ENCODE measurements at regions not wholly inside any gene's neighbourhood (a gene's known extent, or its start where the extent isn't known, plus 50 kb on each side); places are given as distances from the start of the nearest gene placed in this dataset.

DNA sequence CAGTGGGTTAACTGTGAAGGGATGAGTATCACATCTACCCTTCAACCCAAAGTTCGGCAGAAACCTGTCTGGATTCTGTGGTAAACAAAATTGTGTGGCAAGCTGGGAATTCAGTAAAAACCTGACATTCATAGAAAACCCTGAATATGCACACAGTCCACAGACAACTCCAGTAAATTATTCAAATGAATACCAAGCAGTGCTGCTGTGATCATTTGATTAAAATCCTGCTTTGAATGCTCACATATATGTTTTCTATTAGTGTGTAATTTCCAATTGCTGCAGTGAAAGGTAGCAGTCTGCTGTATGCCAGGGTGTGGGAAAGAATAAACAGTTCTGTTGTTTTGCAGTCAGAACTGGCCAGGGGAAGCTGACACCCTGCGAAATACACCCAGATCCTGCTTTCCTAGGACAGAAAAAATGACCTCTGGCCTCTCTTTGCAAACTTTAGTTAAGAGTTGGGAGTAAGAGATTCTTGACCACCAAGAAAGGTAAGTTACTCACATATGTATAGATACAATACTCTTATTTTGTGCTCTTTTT is 217.8 kb downstream of the FAM76B start:
- Mint-ChIP-seq H3K27ac (no peak overlapping the region), H3K27me3 (peaks cover 0 to 6% of the 10 kb centered on the region in 2 donors), H3K4me3 (no peak overlapping the region), H3K36me3 (peaks cover 0 to 6% of the 10 kb centered on the region in 2 donors), H3K9me3 (peaks cover 8 to 9% of the 10 kb centered on the region in 2 donors), H3K4me1 (peaks cover 2 to 7% of the 10 kb centered on the region in 2 donors)
- DNase-seq (no peak), ATAC-seq (replicated peaks) (no peak)

DNA sequence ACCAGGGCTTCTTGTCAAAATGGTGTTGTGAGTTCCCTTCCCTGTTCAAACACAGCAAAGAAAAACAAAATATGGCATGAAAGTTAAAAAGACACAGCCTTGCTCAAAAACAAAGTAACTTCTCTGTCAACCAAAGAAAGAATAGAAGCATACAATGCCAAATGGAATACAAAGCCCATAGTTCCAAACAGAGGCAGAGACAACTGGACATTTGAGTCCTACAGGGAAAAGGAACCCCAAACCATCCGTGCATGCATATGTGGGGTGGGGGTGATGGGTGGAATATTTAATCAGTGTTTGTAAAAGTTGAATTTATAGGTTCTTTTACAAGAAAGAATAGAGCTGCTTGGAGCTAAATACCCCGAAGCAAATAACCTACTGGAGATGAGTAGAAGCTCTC is 218.7 kb downstream of the FAM76B start:
- H3K9me3 Mint-ChIP-seq: peaks cover 8 to 9% of the 10 kb centered on the region in 2 donors

DNA sequence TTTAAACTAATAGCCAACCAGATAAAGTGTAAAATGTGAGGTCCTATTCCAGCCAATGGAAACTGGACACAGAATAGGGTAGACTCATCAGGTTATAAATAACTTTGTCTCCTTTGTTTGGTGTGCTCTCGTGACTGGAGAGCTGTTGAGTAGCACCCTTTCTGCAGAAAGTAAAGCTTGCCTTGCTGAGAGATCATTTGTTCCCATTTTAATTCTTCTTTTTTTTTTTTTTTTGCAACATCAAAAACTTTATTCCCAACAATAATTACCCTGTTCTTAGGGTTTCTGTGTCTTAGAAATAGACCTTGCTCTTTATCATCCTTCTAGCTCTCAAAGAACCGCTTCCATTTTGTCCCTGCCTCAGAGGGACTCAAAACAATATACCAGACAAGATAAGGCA is 220.4 kb downstream of the FAM76B start:
- no peak overlapping the region for H3K27ac Mint-ChIP-seq

More for the DNA sequence above, 218.7 kb downstream of the FAM76B start:
- peaks cover 0 to 6% of the 10 kb centered on the region in 2 donors for H3K27me3 Mint-ChIP-seq
- H3K4me1 Mint-ChIP-seq: no peaks in the 10 kb centered on the region
- H3K36me3 Mint-ChIP-seq: peaks cover 0 to 6% of the 10 kb centered on the region in 2 donors
- no peak for DNase-seq
- H3K27ac Mint-ChIP-seq: no peak overlapping the region
- no peak for ATAC-seq (replicated peaks)
- no peak overlapping the region for H3K4me3 Mint-ChIP-seq

DNA sequence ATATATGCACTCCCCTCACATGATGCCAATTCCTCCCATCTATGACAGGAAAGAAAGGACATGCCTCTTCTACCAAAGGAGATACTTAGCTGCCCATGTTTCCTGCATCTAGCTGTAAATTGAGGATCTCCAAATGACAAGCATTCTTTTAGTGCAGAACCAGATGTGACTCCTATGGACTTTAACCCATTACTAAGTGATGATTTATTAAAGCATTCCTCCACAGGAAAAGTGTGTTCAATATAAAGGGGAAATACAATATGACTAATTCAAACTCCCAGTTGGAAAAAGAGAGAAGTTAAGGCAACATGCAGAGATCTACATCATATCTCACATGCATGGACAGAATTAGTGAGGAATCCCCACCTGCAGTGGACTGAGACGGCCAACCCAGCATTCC is 221.3 kb downstream of the FAM76B start:
- H3K36me3 Mint-ChIP-seq: peaks cover 0 to 6% of the 10 kb centered on the region in 2 donors
- peaks cover 0 to 3% of the 10 kb centered on the region in 2 donors for H3K4me1 Mint-ChIP-seq
- H3K27me3 Mint-ChIP-seq: peaks cover 0 to 6% of the 10 kb centered on the region in 2 donors
- no peak overlapping the region for H3K27ac Mint-ChIP-seq
- DNase-seq (no peak), ATAC-seq (replicated peaks) (no peak)
- peaks cover 8 to 9% of the 10 kb centered on the region in 2 donors for H3K9me3 Mint-ChIP-seq
- no peak overlapping the region for H3K4me3 Mint-ChIP-seq

More for the DNA sequence above, 220.4 kb downstream of the FAM76B start:
- no peak for ATAC-seq (replicated peaks)
- Mint-ChIP-seq H3K9me3 (peaks cover 8 to 9% of the 10 kb centered on the region in 2 donors), H3K36me3 (peaks cover 0 to 6% of the 10 kb centered on the region in 2 donors), H3K4me1 (no peaks in the 10 kb centered on the region), H3K27me3 (peaks cover 0 to 6% of the 10 kb centered on the region in 2 donors), H3K4me3 (no peak overlapping the region)
- no peak for DNase-seq

DNA sequence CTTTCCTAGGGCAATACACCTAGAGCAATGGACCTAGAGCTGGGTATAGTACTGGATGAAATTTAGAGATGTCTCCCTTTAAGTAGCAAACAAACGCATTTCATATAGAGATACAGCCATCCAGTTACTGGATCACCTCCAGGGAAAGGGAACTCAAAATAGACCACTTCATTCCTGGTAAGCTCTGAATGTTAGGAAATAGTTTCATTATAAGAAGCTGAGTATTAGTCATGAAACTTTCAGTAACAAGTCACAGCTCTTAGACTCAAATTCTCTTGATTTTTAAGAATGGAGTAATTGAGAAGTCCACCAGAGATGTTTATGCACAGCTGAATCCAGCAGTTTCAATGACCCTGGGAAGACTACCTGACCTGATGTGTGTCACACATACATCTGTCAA is 221.9 kb downstream of the FAM76B start:
- Mint-ChIP-seq H3K36me3 (peaks cover 0 to 6% of the 10 kb centered on the region in 2 donors), H3K27ac (no peak overlapping the region), H3K27me3 (peaks cover 1 to 6% of the 10 kb centered on the region in 2 donors), H3K9me3 (peaks cover 8 to 9% of the 10 kb centered on the region in 2 donors), H3K4me1 (peaks cover 0 to 3% of the 10 kb centered on the region in 2 donors), H3K4me3 (no peak overlapping the region)
- ATAC-seq (replicated peaks) (no peak), DNase-seq (no peak)

DNA sequence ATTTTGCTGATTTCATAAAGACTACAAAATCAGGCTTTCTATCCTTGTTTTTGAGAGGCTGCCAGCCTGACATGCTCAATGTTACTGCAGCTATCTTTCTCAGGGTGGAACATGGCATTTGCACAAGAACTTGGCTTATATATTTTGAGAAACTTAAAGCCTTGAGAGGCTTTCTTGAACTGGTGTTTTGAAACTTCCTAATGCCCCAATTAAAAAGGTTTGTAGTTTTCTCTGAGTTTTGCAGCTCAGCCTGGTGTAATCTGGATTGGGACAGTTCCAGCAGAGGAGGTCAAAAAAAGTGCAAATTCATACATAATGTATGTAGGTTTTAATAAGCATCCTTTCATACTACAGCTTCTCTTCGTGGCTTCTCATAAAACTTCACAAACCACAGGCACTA is 223.4 kb downstream of the FAM76B start:
- H3K27ac Mint-ChIP-seq: no peak overlapping the region
- no peak for DNase-seq
- ATAC-seq (replicated peaks): no peak
- peaks cover 6 to 9% of the 10 kb centered on the region in 2 donors for H3K27me3 Mint-ChIP-seq
- H3K4me1 Mint-ChIP-seq: peaks cover 0 to 7% of the 10 kb centered on the region in 2 donors
- H3K4me3 Mint-ChIP-seq: no peak overlapping the region
- peaks cover 0 to 6% of the 10 kb centered on the region in 2 donors for H3K36me3 Mint-ChIP-seq
- peaks cover 8 to 9% of the 10 kb centered on the region in 2 donors for H3K9me3 Mint-ChIP-seq

DNA sequence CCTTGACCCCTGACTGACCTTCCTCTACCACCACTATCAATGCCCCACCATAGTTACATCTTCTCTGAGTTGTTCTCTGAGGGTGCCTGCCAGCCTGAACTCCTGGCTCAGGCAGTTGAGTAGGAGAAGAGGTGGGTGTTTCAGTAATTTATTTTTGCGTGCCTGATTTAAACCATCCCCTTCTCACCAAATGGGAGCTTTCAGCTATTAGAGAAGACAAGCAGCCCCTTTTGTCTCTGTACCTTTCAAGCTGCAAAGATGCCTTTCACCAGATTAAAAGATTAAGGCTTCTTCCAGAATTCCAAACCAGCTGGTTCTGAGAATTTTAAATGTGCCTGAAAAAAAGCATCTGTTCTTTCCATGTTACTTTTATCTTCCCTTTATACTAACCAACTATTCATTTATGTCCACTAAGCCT is 223.8 kb downstream of the FAM76B start:
- H3K4me1 Mint-ChIP-seq: peaks cover 0 to 8% of the 10 kb centered on the region in 2 donors
- no peak overlapping the region for H3K27ac Mint-ChIP-seq
- H3K9me3 Mint-ChIP-seq: peaks cover 8 to 9% of the 10 kb centered on the region in 2 donors
- H3K27me3 Mint-ChIP-seq: peaks cover 3 to 9% of the 10 kb centered on the region in 2 donors
- no peak for ATAC-seq (replicated peaks)
- peaks cover 0 to 6% of the 10 kb centered on the region in 2 donors for H3K36me3 Mint-ChIP-seq
- H3K4me3 Mint-ChIP-seq: no peak overlapping the region
- DNase-seq: no peak

DNA sequence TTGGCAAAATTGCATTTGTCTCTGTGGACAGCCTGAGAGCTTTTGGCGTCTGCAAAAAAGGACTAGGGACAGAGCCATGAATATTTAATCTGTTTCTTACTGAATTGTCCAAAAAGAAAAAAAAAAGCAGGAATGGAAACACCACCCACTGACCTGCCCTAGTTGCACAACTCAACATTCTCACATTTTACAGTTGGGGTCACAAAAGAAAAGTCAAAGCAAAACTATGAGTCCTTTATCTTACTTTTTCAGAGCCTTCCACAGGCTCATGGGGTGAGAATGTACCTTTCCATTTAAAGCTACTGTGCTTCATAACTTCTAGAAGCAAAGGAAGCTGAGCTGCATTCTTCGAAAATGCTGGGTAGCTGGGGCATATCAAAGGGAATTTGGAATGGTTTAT is 225.7 kb downstream of the FAM76B start:
- no peak overlapping the region for H3K4me3 Mint-ChIP-seq
- H3K4me1 Mint-ChIP-seq: peaks cover 5 to 13% of the 10 kb centered on the region in 2 donors
- H3K27ac Mint-ChIP-seq: no peak overlapping the region
- ATAC-seq (replicated peaks) (no peak), DNase-seq (no peak)
- H3K36me3 Mint-ChIP-seq: no peaks in the 10 kb centered on the region
- H3K27me3 Mint-ChIP-seq: peaks cover 0 to 9% of the 10 kb centered on the region in 2 donors
- peaks cover 0 to 3% of the 10 kb centered on the region in 2 donors for H3K9me3 Mint-ChIP-seq

DNA sequence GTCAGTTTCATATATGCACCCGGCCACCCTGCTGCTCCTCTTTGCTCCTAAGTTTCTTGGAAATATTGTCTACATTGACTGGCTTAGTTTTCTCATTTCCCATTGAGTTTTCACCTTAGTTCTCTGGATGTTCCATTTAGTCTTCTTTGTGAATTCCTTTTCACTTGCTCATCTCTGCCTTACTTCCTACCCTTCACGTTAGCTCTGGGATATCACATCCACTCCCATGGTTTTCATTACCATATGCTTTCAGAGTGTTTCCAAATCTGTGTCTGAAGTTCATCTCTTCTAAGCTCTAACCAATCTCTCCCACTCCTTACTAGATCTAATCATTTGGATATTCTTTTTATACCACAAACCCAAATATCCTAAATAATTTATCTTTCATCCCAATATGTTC is 226.4 kb downstream of the FAM76B start:
- Mint-ChIP-seq H3K4me3 (no peak overlapping the region), H3K27me3 (peaks cover 0 to 9% of the 10 kb centered on the region in 2 donors), H3K36me3 (no peaks in the 10 kb centered on the region), H3K9me3 (peaks cover 0 to under 1% of the 10 kb centered on the region in 2 donors), H3K4me1 (peaks cover 6 to 14% of the 10 kb centered on the region in 2 donors), H3K27ac (no peak overlapping the region)
- DNase-seq (no peak), ATAC-seq (replicated peaks) (no peak)

DNA sequence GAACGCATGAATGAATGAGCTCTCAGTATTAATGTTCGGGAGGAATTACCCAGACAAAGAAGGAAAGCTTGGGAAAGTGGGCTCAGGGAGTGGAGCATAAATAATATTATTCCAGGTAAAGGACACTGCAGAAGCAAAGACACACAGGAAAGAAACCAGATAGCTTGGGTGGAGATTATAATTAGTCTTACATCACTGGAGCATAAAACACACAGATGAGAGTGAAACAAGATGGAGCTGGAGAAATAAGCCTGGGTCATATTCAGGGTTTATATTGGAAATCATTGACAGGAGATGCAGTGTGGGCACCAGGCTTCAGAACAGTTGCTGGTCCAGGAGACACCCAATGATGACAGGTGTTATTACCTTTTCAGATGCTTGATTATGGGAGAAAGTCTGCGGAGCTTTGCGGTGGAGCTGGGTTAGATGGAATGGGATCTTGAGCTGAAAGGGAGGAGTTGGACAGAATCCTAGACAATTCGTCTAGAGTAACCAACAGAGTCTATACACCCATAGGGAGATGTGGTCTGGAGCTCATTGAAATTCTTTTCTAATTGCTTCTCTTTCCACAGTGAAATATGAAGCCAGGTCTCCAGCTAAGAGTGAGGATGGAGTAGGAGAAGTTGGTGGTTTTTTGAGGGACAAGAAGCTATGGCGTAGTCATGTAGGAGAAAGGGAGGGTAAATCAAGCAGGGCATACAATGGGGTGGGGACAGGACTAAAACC is 227.2 kb downstream of the FAM76B start:
- peaks cover 10 to 15% of the 10 kb centered on the region in 2 donors for H3K4me1 Mint-ChIP-seq
- H3K27ac Mint-ChIP-seq: no peak overlapping the region
- DNase-seq (no peak), ATAC-seq (replicated peaks) (no peak)
- no peaks in the 10 kb centered on the region for H3K9me3 Mint-ChIP-seq
- H3K36me3 Mint-ChIP-seq: no peaks in the 10 kb centered on the region
- peaks cover 0 to 9% of the 10 kb centered on the region in 2 donors for H3K27me3 Mint-ChIP-seq
- H3K4me3 Mint-ChIP-seq: no peak overlapping the region

DNA sequence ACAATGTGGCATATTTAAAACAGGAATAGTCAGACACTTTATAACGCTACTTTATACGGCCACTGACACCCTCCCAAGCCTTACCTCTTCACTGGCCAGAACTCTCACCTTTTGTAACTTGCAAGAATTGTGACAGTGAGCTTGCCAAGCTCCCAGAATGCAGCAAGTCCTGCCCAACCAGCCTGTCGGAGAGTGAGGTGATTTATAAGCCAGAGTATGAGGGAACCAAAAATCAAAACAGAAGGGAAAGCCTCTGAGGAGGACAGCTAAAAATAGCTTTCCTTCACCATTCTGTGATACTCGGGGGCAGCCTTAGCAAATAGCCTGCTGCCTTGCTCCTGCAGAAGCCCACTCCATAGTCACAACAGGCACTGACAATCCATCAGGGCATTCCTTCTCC is 229.7 kb downstream of the FAM76B start:
- DNase-seq: no peak
- Mint-ChIP-seq H3K27ac (no peak overlapping the region), H3K4me1 (peaks cover 35 to 36% of the 10 kb centered on the region in 2 donors), H3K27me3 (peaks cover 0 to 9% of the 10 kb centered on the region in 2 donors), H3K9me3 (peaks cover 0 to 2% of the 10 kb centered on the region in 2 donors), H3K36me3 (peaks cover 0 to 2% of the 10 kb centered on the region in 2 donors), H3K4me3 (no peak overlapping the region)
- no peak for ATAC-seq (replicated peaks)

DNA sequence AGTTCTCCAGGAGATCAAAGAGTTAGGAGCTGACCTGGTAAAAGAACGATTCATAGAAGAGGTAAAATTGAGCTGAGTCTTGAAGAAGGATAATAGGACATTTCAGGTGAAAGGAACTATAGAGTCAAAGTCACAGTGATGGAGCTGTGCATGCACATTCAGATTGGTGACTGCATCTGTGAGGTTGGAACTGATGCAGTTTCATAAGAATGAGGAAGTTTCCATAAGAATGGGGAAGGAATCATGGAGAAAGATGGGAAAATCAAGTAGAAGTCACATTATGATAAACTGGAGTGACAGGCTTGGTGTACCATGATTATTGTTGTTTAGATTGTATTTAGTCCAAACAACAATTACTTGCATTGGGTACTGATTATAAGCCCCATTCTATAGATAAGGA is 232.2 kb downstream of the FAM76B start:
- Mint-ChIP-seq H3K27me3 (peaks cover 0 to 5% of the 10 kb centered on the region in 2 donors), H3K4me3 (peak overlapping the region in 1 of 2 donors; percentile 10), H3K9me3 (peaks cover 0 to 2% of the 10 kb centered on the region in 2 donors), H3K36me3 (peaks cover 0 to 2% of the 10 kb centered on the region in 2 donors), H3K4me1 (peaks cover 34 to 39% of the 10 kb centered on the region in 2 donors), H3K27ac (peak overlapping the region; percentile 97)
- no peak for DNase-seq
- ATAC-seq (replicated peaks): no peak

DNA sequence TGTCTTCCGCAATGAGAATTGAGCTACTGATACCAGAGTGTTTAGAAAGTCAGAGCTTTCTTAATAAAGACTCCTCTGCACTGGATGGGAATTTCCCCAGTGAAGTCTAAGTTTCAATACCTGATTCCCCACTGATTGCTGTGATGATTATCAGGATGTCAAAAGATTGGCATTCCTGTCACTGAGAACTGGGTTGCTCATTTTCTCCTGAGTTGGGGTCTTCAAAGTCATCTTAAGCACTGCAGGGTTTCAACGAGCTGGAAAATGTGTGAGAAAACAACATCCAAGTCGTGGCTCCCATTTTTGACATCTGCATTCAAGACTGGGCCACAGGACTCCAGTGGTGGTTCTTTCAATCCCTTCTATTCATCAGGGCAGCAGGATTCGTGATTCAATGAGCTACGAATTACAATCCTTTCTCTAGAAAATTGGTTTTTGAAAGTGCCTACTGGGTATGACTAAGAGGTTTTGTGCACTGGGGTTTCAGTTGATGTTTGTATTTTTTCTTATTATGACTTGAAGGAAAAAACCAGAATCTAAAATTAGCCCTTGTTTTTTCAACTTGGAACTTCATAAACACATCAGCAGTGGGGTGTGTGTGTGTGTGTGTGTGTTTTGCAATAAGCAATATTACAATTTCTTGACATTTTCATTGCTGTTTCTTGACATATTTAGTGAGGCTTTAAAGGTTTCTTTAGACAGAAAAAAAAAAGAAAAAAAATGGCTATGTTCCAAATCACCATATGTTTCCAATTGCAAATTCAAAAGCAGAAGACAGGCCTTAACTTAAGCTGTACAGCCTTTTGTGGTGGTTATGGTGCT is 233.0 kb downstream of the FAM76B start:
- peak; percentile 87 to 89 for ATAC-seq (replicated peaks)
- Mint-ChIP-seq H3K27ac (peak overlapping the region; percentile 97), H3K4me3 (peak overlapping the region; percentile 23 to 40), H3K9me3 (peaks cover 0 to 2% of the 10 kb centered on the region in 2 donors), H3K4me1 (peaks cover 31 to 39% of the 10 kb centered on the region in 2 donors), H3K27me3 (no peaks in the 10 kb centered on the region), H3K36me3 (peaks cover 0 to 2% of the 10 kb centered on the region in 2 donors)
- DNase-seq: peak; percentile 27

DNA sequence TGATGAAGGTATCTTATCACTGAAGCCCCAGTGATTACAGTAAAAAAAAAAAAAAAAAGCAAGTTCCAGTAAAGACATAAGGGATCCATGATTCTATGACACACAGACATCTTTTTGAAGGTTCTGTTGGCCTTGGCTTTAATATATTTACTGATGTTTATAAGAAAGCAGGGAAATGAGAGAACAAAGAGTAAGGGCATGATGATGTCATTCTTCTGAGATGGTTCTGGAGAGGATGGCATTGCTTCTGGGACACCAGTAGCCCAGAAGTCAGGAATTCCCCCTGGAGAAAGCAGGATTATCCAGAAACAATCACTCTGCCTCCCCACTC is 233.6 kb downstream of the FAM76B start:
- Mint-ChIP-seq H3K27ac (peak overlapping the region; percentile 97), H3K9me3 (peaks cover 0 to 3% of the 10 kb centered on the region in 2 donors), H3K36me3 (peaks cover 0 to 2% of the 10 kb centered on the region in 2 donors), H3K4me3 (peak overlapping the region; percentile 17 to 40), H3K4me1 (peaks cover 31 to 39% of the 10 kb centered on the region in 2 donors), H3K27me3 (no peaks in the 10 kb centered on the region)
- DNase-seq (no peak), ATAC-seq (replicated peaks) (peak in 1 of 2 donors; percentile 1)
